GM13977 (cell line): ENCODE measurements at regions not wholly inside any gene's neighbourhood (a gene's known extent, or its start where the extent isn't known, plus 50 kb on each side); places are given as distances from the start of the nearest gene placed in this dataset.

Experiments used
- DNase-seq: peaks from one replicate; pipeline ENCODE4 v3.0.0; 2012; ENCODE audit warnings: low spot score
- in situ Hi-C: fragments of 300-500 bp; cut with MboI; formaldehyde crosslinking; loops from one replicate; pipeline ENCODE4 v1.12.0; 2022; ENCODE audit warnings: low sequenced_read_pairs, low pct_unique_long_range_greater_than_20kb, mixed read lengths, inconsistent platforms; ENCODE audit not compliant: unreplicated experiment
- TF ChIP-seq, protein P1 (sequence below): IDR thresholded peaks from 2 replicates; pipeline ENCODE4 v1.5.1; 2012; ENCODE audit warnings: mild to moderate bottlenecking, control low read depth; ENCODE audit not compliant: insufficient read depth; ENCODE audit errors: extremely low read depth, missing control alignments

DNA sequence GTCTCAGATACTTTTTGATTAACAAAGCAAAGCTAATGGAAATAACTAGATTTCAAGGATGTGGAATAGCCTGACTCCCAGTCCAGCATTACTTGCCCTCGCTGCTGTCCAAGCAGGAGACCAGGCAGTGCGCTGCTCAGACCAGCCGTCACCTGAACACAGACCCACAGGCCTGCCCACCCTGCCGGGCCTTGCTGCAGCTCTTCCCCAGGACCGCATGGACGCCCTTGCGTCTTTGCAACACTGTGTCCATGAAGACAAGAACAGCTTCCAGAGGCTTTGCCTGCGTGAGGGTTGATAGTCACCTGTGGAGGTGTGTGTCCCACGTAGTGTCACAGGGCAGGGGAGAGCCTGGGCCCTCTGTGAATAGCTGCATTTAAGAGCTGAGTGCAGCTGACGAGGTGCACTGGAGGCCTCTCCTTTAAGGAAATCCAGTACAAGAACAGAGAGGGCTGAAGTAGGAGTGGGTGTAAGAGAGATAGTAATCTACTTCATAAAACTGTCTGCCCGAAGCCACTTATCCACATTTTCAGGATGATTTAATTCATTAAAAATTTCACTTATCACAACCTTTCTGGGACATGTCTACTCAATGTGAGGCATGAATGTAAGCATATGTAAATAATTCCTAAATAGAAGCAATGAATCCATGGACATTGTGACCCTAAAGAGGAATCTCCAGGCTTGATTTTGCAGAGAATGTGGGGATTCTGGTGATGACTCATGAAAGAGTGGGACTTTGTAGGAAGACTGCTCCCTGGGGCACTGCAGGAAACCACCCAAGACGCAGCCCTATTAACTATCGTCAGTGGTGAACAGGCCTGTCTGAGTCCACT is 176.2 kb upstream of the RAB4A start:
- no peak for DNase-seq
- TF ChIP-seq, protein P1, sequence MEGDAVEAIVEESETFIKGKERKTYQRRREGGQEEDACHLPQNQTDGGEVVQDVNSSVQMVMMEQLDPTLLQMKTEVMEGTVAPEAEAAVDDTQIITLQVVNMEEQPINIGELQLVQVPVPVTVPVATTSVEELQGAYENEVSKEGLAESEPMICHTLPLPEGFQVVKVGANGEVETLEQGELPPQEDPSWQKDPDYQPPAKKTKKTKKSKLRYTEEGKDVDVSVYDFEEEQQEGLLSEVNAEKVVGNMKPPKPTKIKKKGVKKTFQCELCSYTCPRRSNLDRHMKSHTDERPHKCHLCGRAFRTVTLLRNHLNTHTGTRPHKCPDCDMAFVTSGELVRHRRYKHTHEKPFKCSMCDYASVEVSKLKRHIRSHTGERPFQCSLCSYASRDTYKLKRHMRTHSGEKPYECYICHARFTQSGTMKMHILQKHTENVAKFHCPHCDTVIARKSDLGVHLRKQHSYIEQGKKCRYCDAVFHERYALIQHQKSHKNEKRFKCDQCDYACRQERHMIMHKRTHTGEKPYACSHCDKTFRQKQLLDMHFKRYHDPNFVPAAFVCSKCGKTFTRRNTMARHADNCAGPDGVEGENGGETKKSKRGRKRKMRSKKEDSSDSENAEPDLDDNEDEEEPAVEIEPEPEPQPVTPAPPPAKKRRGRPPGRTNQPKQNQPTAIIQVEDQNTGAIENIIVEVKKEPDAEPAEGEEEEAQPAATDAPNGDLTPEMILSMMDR, result no peak

DNA sequence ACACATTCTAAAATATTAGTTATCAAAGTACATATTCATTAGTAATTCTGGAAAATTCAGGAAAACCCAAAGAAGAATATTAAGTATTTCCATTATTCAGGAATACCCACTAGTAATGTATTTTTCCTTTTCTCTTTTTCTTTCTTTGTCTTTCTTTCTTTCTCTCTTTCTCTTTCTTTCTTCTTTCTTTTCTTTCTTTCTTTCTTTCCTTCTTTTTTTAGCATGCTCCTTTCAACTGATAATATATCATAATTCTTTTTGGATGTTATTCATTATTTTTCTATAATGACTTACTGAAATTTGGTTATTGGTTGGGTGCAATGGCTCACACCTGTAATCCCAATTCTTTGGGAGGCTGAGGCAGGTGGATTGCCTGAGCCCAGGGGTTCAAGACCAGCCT is 175.6 kb upstream of the RAB4A start:
- no peak for DNase-seq
- TF ChIP-seq, protein P1, result no peak
- in situ Hi-C loops, result no loop called here

More for the DNA sequence above, 176.2 kb upstream of the RAB4A start:
- in situ Hi-C loops, result no loop called here

DNA sequence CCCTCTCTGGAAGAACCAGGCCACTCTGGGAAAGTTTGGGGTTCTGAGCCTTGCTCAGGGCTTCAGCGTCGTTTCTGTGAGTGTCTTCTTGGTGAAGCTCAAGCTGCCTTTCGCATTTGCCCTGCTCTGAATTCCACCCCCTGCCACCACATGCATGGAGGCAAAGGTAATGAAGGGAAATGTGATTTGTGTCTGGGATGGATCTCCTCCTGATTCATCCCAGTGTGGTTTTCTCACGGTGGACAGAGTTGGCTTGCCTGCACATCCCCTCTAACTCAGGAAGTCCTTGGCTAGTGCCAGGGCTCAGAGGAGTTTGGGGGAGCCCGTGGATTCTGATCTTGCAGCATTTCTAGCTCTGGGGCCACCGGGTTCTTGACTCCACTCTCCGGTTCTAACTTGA is 173.6 kb upstream of the RAB4A start:
- in situ Hi-C loops, result no loop called here
- DNase-seq, result no peak
- TF ChIP-seq, protein P1, result no peak

DNA sequence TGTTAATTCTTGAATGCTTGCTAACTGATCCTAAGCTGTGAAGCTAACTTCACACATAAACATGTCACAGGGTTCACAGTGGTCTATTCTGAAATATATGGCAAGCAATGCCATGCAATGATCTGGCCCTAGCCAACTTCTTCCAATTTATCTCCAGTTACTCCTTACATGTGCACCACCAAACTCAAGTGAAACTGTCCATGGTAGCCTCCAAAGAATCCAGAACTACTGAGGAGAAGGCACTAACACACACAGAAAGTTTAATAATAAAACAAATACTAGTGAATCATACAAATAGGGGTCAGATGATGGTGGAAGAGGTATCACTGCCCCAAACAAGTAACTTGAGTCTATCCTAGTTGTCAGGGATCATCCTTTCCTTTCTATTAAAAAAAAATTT is 172.6 kb upstream of the RAB4A start:
- in situ Hi-C loops, result no loop called here
- TF ChIP-seq, protein P1, result no peak
- no peak for DNase-seq

DNA sequence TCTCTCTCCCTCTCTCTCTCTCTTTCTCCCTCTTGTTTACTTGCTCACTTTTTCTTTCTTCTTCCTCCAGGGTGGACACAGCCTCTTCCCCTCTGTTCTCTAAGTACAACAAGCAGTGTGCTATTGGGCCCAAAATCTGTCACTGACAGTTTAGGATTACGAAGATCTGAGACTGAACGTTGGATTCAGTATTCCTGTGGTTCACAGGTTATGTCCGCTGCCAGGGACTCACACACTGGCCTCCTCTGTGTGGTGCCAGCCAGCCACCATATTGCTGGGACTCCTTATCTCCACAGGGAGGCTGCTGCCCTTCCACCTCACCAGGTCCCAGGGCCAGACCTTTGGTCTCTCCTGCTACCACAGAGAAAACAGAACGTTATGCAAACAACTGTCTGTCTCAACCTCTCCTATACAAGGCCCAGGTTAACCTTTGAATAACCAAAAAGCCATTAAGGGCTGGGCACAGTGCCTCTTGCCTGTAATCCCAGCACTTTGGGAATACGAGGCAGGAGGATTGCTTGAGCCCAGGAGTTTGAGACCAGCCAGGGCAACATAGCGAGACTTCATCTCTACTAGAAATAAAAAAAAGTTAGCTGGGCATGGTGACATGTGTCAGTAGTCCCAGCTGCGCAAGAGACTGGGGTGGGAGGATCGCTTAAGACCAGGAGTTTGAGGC is 171.9 kb upstream of the RAB4A start:
- in situ Hi-C loops, result no loop called here
- TF ChIP-seq, protein P1, result no peak
- no peak for DNase-seq

DNA sequence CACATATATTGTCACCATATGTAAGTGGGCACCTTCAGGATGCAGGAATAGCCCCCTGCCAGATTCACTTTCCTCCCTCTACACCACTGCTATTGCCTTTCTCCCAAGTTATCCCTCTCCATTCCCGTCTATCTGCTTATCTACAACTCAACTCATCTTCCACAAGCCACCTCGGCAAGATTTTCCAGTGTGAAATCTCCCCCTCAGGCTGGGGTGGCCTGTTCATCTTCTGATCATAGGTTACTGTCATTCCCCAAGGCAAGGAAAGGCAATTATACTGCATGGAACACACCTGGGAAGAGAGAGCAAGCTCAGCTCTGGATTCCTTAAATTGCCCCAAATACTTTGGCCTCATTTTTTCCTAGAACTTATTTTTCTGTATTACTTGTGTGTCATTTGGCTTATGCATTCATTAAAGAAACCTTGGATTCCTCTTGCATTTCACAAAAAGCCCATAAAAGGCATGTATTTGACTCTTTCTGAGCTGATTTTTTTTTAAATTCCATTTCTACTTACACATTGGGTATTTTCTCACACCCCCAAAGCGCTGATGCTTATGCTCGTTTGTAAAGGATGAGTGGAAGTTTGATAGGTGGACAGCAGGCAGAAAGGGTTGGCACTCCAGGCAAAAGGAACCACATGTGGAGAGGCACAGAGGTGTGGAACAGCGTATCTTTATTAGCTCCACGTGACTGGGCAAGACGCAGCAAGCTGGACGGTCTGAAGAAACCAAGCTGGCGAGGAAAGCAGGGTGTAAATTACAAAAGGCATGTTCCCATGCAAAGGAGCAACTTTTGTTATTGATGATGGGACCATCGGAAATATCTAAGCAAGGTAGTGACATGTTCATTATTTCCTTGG is 169.7 kb upstream of the RAB4A start:
- DNase-seq, result no peak
- TF ChIP-seq, protein P1, result no peak
- in situ Hi-C loops, result no loop called here
